RWPE2 (cell line): ENCODE measurements at regions not wholly inside any gene's neighbourhood (a gene's known extent, or its start where the extent isn't known, plus 50 kb on each side); places are given as distances from the start of the nearest gene placed in this dataset.

Experiments used
- ATAC-seq: fragments of 200-7000 bp; cut with Tn5 transposase; 3 replicates; pipeline ENCODE4 v1.9.1; 2021; ENCODE audit warnings: low read depth
- DNase-seq: peaks from one replicate; pipeline ENCODE4 v3.0.0-alpha.2; 2020; ENCODE audit warnings: low spot score
- H3K27ac ChIP-seq: fragments of 450-650 bp; 2 replicates; pipeline ENCODE4 v1.5.1; 2017; ENCODE audit warnings: mild to moderate bottlenecking; ENCODE audit not compliant: poor library complexity, severe bottlenecking
- H3K27me3 ChIP-seq: fragments of 250-450 bp; sonication (Bioruptor Pico); 2 replicates; pipeline ENCODE4 v1.5.1; 2021; ENCODE audit warnings: mild to moderate bottlenecking, moderate library complexity; ENCODE audit not compliant: insufficient read depth, poor library complexity, severe bottlenecking
- H3K36me3 ChIP-seq: fragments of 250-450 bp; sonication (Bioruptor Pico); 2 replicates; pipeline ENCODE4 v1.5.1; 2020; ENCODE audit warnings: low read depth, mild to moderate bottlenecking, moderate library complexity
- H3K4me1 ChIP-seq: fragments of 250-450 bp; sonication (Bioruptor Pico); 2 replicates; pipeline ENCODE4 v1.5.1; 2021; ENCODE audit warnings: mild to moderate bottlenecking, moderate library complexity; ENCODE audit not compliant: insufficient read depth, poor library complexity, severe bottlenecking
- H3K4me3 ChIP-seq: fragments of 250-450 bp; sonication (Bioruptor Pico); 2 replicates; pipeline ENCODE4 v1.5.1; 2021; ENCODE audit warnings: mild to moderate bottlenecking, moderate library complexity; ENCODE audit not compliant: severe bottlenecking
- H3K9me3 ChIP-seq: fragments of 250-450 bp; sonication (Bioruptor Pico); 2 replicates; pipeline ENCODE4 v1.5.1; 2021; ENCODE audit warnings: mild to moderate bottlenecking, moderate library complexity; ENCODE audit not compliant: severe bottlenecking
- TF ChIP-seq, protein P1 (sequence below): fragments of 450-650 bp; IDR thresholded peaks from one replicate; pipeline ENCODE4 v1.5.1; 2017; ENCODE audit warnings: mild to moderate bottlenecking, moderate library complexity; ENCODE audit not compliant: poor library complexity, severe bottlenecking

DNA sequence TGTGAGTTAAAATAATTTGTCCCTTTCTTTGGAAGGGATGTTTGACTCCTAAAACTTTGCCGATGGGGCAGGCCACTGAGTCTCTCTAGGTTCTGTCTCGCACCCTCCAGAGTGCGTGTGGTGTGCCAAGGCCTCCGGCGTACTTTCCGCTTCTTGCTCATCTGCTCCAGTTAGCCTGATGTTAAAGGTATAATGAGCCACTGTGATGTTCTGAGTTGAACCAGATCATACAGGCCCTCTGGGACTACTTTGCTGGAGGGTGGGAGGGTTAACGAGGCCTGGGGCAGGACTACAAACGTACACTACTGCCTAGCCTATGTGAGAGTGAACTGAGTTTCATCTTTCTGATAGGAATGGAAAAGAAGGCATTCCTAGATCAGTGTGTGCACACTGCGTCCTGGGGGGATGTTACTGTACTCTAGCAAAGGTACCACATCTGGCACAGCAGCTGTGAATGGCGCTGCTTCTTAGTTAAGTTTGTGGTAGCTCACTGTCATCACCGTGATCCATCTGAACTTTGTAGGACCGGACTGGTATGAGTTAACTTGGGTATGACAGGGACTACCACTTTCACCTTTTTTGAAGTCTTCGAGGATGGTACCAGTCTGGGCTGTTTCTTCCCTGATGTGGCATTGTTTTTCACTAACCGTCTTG is 60.2 kb downstream of the RGS12 start:
- H3K4me1 ChIP-seq, result no peaks in the 10 kb centered on the region
- TF ChIP-seq, protein P1, sequence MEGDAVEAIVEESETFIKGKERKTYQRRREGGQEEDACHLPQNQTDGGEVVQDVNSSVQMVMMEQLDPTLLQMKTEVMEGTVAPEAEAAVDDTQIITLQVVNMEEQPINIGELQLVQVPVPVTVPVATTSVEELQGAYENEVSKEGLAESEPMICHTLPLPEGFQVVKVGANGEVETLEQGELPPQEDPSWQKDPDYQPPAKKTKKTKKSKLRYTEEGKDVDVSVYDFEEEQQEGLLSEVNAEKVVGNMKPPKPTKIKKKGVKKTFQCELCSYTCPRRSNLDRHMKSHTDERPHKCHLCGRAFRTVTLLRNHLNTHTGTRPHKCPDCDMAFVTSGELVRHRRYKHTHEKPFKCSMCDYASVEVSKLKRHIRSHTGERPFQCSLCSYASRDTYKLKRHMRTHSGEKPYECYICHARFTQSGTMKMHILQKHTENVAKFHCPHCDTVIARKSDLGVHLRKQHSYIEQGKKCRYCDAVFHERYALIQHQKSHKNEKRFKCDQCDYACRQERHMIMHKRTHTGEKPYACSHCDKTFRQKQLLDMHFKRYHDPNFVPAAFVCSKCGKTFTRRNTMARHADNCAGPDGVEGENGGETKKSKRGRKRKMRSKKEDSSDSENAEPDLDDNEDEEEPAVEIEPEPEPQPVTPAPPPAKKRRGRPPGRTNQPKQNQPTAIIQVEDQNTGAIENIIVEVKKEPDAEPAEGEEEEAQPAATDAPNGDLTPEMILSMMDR, result no peak
- no peak overlapping the region for H3K27ac ChIP-seq
- H3K36me3 ChIP-seq, result no peaks in the 10 kb centered on the region
- DNase-seq, result no peak
- H3K27me3 ChIP-seq, result no peaks in the 10 kb centered on the region
- H3K9me3 ChIP-seq, result no peaks in the 10 kb centered on the region
- H3K4me3 ChIP-seq, result no peak overlapping the region
- ATAC-seq, result no peak

GRCh38 chr4:3353752-3354454 is 61.1 kb downstream of the RGS12 start:
- H3K27ac ChIP-seq, result no peak overlapping the region
- H3K4me1 ChIP-seq, result no peaks in the 10 kb centered on the region
- H3K27me3 ChIP-seq, result no peaks in the 10 kb centered on the region
- DNase-seq (no peak), ATAC-seq (no peak; the same call in 2 of the 3 replicates)
- TF ChIP-seq, protein P1, result no peak
- H3K4me3 ChIP-seq, result no peak overlapping the region
- no peaks in the 10 kb centered on the region for H3K36me3 ChIP-seq
- no peaks in the 10 kb centered on the region for H3K9me3 ChIP-seq

GRCh38 chr4:3354455-3354811 is 61.6 kb downstream of the RGS12 start:
- no peaks in the 10 kb centered on the region for H3K9me3 ChIP-seq
- no peaks in the 10 kb centered on the region for H3K27me3 ChIP-seq
- no peak overlapping the region for H3K4me3 ChIP-seq
- DNase-seq, result no peak
- no peaks in the 10 kb centered on the region for H3K4me1 ChIP-seq
- ATAC-seq, result no peak
- TF ChIP-seq, protein P1, result no peak
- H3K27ac ChIP-seq, result no peak overlapping the region
- no peaks in the 10 kb centered on the region for H3K36me3 ChIP-seq

DNA sequence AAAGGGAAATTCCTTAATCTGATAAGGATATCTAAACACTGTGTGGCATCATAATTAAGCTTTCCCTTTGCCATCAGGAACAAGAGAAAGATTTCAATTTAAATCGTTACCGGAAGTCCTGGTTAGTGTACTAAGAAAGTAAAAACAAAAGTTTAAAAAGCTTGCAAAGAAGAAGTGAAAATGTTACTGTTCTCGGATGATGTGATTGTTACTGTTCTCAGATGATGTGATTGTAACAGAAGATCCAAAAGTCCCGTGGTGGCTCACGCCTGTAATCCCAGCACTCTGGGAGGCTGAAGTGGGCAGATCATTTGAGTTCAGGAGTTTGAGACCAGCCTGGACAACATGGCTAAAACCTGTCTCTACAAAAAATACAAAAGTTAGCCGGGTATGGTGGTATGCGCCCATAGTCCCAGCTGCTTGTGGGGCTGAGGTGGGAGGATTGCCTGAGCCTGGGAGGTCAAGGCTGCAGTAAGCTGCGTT is 62.5 kb downstream of the RGS12 start:
- H3K27me3 ChIP-seq, result no peaks in the 10 kb centered on the region
- H3K9me3 ChIP-seq, result no peaks in the 10 kb centered on the region
- no peaks in the 10 kb centered on the region for H3K4me1 ChIP-seq
- no peak for DNase-seq
- no peak overlapping the region for H3K4me3 ChIP-seq
- TF ChIP-seq, protein P1, result no peak
- ATAC-seq, result no peak
- no peaks in the 10 kb centered on the region for H3K36me3 ChIP-seq
- no peak overlapping the region for H3K27ac ChIP-seq

DNA sequence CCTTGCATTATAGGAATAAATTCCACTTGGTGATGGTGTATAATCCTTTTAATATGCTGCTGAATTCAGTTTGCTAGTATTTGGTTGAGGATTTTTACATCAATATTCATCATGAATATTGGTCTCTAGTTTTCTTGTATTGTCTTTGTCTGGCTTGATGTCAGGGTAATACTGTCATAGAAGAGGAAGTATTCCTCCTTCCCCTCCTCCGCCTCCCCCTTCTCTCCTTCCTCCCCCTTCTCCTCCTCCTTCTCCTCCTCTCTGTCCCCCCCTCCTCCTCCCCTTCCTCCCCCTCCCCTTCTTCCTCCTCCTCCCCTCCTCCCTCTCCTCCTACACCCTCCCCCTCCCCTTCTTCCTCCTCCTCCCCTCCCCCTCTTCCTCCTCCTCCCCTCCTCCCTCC is 65.8 kb downstream of the RGS12 start:
- H3K4me1 ChIP-seq, result no peaks in the 10 kb centered on the region
- H3K9me3 ChIP-seq, result no peaks in the 10 kb centered on the region
- H3K36me3 ChIP-seq, result no peaks in the 10 kb centered on the region
- TF ChIP-seq, protein P1, result no peak
- no peak overlapping the region for H3K4me3 ChIP-seq
- ATAC-seq (no peak), DNase-seq (no peak)
- H3K27me3 ChIP-seq, result no peaks in the 10 kb centered on the region
- H3K27ac ChIP-seq, result no peak overlapping the region
